ENCODE measurements at regions not wholly inside any gene's neighbourhood (a gene's known extent, or its start where the extent isn't known, plus 50 kb on each side); places are given as distances from the start of the nearest gene placed in this dataset.

- DNase-seq: no peak
Measured at GRCh38 chr5:126368239-126368812, 54.9 kb upstream of the GRAMD2B start.

GRCh38 chr5:126369083-126369482, 54.1 kb upstream of the GRAMD2B start:
- no peak for DNase-seq

DNA sequence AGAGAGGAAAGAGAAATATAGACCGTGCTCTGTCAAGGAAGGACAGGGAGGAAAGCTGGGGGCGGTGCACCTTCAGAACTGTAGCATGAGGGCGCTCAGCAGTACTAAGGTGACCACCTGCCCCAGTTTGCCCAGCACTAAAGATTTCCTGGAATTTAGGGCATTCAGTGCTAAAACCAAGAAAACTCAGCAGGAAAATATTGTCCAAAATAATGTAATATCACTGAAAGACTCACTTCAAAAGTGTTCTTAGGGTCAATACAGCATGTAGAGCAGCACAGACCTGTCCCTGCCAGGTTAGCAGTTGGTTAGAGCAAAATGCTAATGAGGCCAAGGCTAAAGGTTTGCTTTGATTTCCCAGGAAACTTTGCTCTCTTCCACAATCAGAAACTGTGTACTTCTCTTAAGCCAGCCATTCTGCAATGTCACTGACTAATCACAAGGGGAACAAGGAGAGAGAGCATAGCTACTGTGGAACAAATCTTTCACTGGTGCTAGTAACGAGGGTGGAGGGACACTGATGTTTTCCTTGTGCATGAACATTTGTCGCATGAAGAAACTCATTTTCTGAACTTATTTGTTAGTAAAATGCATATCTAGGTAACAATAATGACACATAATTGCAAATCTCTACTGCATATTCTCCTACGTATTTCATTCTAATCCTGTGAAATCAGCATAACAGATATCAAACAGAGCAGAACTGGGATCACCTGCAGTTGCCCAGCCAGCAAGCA, 53.0 kb upstream of the GRAMD2B start:
- DNase-seq: no peak

DNA sequence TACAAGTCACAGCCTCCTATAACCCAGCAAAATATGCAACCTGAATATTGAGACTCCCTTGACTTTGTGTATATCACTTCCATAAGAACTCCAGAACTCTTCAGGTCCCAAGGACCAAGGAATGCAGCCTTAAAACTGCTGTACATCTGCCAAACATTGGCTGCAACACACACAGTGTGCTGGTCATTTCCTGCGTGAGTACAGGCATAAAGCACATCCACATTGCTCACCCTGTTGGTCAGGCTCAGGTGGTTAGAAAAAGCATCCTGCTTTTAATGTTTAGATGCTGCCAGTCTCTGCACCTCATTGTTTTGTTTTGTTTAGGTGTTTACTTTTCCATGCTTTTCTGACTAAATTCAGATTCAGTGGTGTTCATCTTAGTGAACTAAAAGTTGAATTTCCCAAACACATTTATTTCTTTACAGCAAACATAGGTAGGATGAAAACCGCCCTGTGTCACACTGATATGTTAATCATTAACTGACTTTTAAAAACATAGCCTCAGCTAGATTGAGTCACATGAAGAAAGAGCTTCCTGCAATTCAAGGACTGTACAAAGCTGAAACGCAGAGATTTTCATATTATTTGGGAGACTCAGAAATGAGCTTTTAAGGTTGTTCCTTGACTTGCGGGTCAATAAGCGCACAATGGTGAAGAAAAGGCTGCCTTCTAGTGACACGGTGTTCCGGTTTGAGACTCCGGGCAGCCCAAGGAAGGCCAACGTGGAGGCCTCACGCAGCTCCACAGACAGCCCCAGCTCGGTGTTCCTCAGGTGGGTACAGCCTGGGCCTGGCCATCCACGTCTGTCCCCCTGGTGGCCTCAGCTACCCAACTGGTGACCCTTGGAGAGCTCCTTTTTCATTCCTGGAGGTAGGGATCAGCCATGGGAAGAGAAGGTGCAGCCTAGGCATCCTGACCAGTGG, 52.2 kb upstream of the GRAMD2B start:
- no peak for DNase-seq

GRCh38 chr5:126373375-126374108, 49.7 kb upstream of the GRAMD2B start:
- no peak for DNase-seq

All from NCI-H187 (cell line).